Fibroblast of lung (primary cell): ENCODE measurements at regions not wholly inside any gene's neighbourhood (a gene's known extent, or its start where the extent isn't known, plus 50 kb on each side); places are given as distances from the start of the nearest gene placed in this dataset.

Experiments used
- DNase-seq, 2 donors: peaks; one replicate each; pipeline versions ENCODE4 v3.0.0 to v3.0.0-alpha.2; 2010; ENCODE audit warnings: low read depth in 2 of 2
- H2AFZ ChIP-seq: 2 replicates; pipeline ENCODE4 v1.5.1; 2012; ENCODE audit warnings: low read length, control low read depth, inconsistent platforms
- H3K27ac ChIP-seq: 2 replicates; pipeline ENCODE4 v1.5.1; 2011; ENCODE audit warnings: low read length, control low read depth; ENCODE audit not compliant: insufficient read depth
- H3K27me3 ChIP-seq: 2 replicates; pipeline ENCODE4 v1.5.1; 2011; ENCODE audit warnings: mild to moderate bottlenecking, low read length; ENCODE audit not compliant: control insufficient read depth, insufficient read depth
- H3K36me3 ChIP-seq: 2 replicates; pipeline ENCODE4 v1.5.1; 2011; ENCODE audit warnings: low read length; ENCODE audit not compliant: control insufficient read depth, insufficient read depth
- H3K4me1 ChIP-seq: 2 replicates; pipeline ENCODE4 v1.5.1; 2011; ENCODE audit warnings: low read length; ENCODE audit not compliant: control insufficient read depth, insufficient read depth; ENCODE audit errors: extremely low read depth
- H3K4me2 ChIP-seq: 2 replicates; pipeline ENCODE4 v1.5.1; 2011; ENCODE audit warnings: low read length, control low read depth; ENCODE audit not compliant: insufficient read depth; ENCODE audit errors: extremely low read depth
- H3K4me3 ChIP-seq, 4 experiments: fragments of 200-600 bp in 1 of 4; sonication (generic) in 1 of 4; replicated peaks in 1 of 4; 2 replicates each; pipeline ENCODE4 v1.5.1; 2011 to 2016; ENCODE audit warnings: low read length in 4 of 4, low read depth in 3 of 4, mild to moderate bottlenecking in 3 of 4, control low read depth in 2 of 4, inconsistent platforms in 1 of 4, mixed read lengths in 1 of 4; ENCODE audit not compliant: insufficient read depth in 1 of 4; ENCODE audit errors: control extremely low read depth in 1 of 4
- H3K79me2 ChIP-seq: 2 replicates; pipeline ENCODE4 v1.5.1; 2012; ENCODE audit warnings: mild to moderate bottlenecking, low read length, inconsistent platforms; ENCODE audit not compliant: control insufficient read depth, insufficient read depth
- H3K9ac ChIP-seq: 2 replicates; pipeline ENCODE4 v1.5.1; 2011; ENCODE audit warnings: mild to moderate bottlenecking, low read length, control low read depth; ENCODE audit not compliant: insufficient read depth
- H3K9me3 ChIP-seq: 2 replicates; pipeline ENCODE4 v1.5.1; 2012; ENCODE audit warnings: low read depth, low read length; ENCODE audit not compliant: control insufficient read depth, insufficient read depth
- H4K20me1 ChIP-seq: 2 replicates; pipeline ENCODE4 v1.5.1; 2011; ENCODE audit warnings: low read length; ENCODE audit not compliant: control insufficient read depth, insufficient read depth; ENCODE audit errors: extremely low read depth
- CTCF ChIP-seq, 2 donors: IDR thresholded peaks in 1 of 2; conservative IDR thresholded peaks in 1 of 2; 1 replicate in 1 of 2; 2 replicates in 1 of 2; pipeline ENCODE4 v1.5.1; 2011 to 2012; ENCODE audit warnings: low read length in 2 of 2, control low read depth in 1 of 2, inconsistent platforms in 1 of 2, low read depth in 1 of 2, mild to moderate bottlenecking in 1 of 2
- EZH2 ChIP-seq: IDR thresholded peaks from 2 replicates; pipeline ENCODE4 v1.5.1; 2012; ENCODE audit warnings: low read length, control low read depth, mild to moderate bottlenecking; ENCODE audit errors: missing control alignments

- Histone ChIP-seq H3K4me1 (no peaks in the 10 kb centered on the region), H3K27ac (no peak overlapping the region), H3K4me2 (no peak overlapping the region), H3K36me3 (no peaks in the 10 kb centered on the region), H3K9me3 (no peaks in the 10 kb centered on the region), H2AFZ (no peak overlapping the region), H4K20me1 (no peaks in the 10 kb centered on the region), H3K27me3 (no peaks in the 10 kb centered on the region), H3K4me3 (no peak overlapping the region), H3K79me2 (no peaks in the 10 kb centered on the region), H3K9ac (no peak overlapping the region)
- no peak for TF ChIP-seq EZH2
- no peak for TF ChIP-seq CTCF (conservative IDR thresholded peaks at IDR 0.05 in 1 of 2, IDR thresholded peaks at IDR 0.05 in 1 of 2; ENCODE audit: low read depth in 1 of 2, low read length in 2 of 2)
- no peak for DNase-seq
These were observed 195.2 kb downstream of the MTCL1 start for GRCh38 chr18:8900552-8900951.

DNA sequence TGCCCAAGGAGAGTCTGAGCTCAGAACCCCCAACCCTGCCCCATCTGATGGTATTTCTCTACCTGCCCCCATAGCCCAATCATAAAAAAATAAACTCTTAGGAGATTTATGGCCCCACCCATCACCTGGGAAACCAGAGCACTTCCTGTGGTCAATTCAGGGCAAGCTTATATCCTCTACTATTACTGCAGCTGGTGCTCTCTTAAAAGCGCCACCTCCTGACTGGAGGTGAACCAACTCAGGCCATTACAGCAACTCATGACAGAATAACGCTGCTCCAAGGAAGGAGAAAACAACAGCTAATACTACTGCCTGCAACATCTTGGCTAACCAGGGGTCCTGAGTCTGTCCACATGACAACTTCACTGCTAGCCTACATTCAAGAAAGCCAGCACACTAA is 195.7 kb downstream of the MTCL1 start:
- no peak overlapping the region for H3K4me3 ChIP-seq
- H3K36me3 ChIP-seq: no peaks in the 10 kb centered on the region
- no peaks in the 10 kb centered on the region for H3K9me3 ChIP-seq
- TF ChIP-seq EZH2 (no peak), CTCF (conservative IDR thresholded peaks at IDR 0.05 in 1 of 2, IDR thresholded peaks at IDR 0.05 in 1 of 2; ENCODE audit: low read depth in 1 of 2, low read length in 2 of 2) (no peak)
- H3K27ac ChIP-seq: no peak overlapping the region
- DNase-seq: no peak
- H3K79me2 ChIP-seq: no peaks in the 10 kb centered on the region
- no peak overlapping the region for H3K9ac ChIP-seq
- no peaks in the 10 kb centered on the region for H4K20me1 ChIP-seq
- no peak overlapping the region for H3K4me2 ChIP-seq
- H3K27me3 ChIP-seq: no peaks in the 10 kb centered on the region
- no peaks in the 10 kb centered on the region for H3K4me1 ChIP-seq
- no peak overlapping the region for H2AFZ ChIP-seq

DNA sequence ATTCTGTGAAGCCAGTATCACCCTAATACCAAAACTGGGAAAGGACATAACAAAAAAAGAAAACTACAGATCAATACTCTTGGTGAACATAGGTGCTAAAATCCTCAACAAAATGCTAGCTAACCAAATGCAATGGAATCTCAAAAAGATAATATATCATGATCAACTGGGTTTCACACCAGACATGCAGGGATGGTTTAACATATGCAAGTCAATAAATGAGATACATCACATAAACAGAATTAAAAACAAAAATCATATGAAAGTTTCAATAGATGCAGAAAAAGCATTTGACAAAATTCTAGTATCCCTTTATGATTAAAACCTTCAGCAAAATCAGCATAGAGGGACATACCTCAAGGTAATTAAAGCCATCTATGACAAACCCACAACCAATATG is 198.2 kb upstream of the NDUFV2 start:
- no peak for DNase-seq
- no peaks in the 10 kb centered on the region for H3K4me1 ChIP-seq
- no peaks in the 10 kb centered on the region for H3K9me3 ChIP-seq
- H3K4me2 ChIP-seq: no peak overlapping the region
- H3K4me3 ChIP-seq: no peak overlapping the region
- TF ChIP-seq CTCF (conservative IDR thresholded peaks at IDR 0.05 in 1 of 2, IDR thresholded peaks at IDR 0.05 in 1 of 2; ENCODE audit: low read depth in 1 of 2, low read length in 2 of 2) (no peak), EZH2 (no peak)
- H3K27ac ChIP-seq: no peak overlapping the region
- H4K20me1 ChIP-seq: no peaks in the 10 kb centered on the region
- H3K36me3 ChIP-seq: no peaks in the 10 kb centered on the region
- H3K79me2 ChIP-seq: no peaks in the 10 kb centered on the region
- no peak overlapping the region for H2AFZ ChIP-seq
- H3K27me3 ChIP-seq: no peaks in the 10 kb centered on the region
- no peak overlapping the region for H3K9ac ChIP-seq
